PC-9 (cell line): ENCODE measurements at regions not wholly inside any gene's neighbourhood (a gene's known extent, or its start where the extent isn't known, plus 50 kb on each side); places are given as distances from the start of the nearest gene placed in this dataset.

Experiments used
- BruUV-seq: library from RNA; stranded (reverse); fragments of 400-500 nt; replicated peaks from 2 replicates; lab custom pipeline; 2021; lab: Mats Ljungman, UMichigan
- CTCF ChIA-PET: fragments of 300-600 bp; sonication (Branson Sonifier 250); formaldehyde crosslinking; loops from one replicate; lab custom pipeline; 2022; ENCODE audit warnings: antibody characterized with exemption; lab: Charles Lee
- POLR2A ChIA-PET: fragments of 300-600 bp; sonication (Branson Sonifier 250); formaldehyde crosslinking; loops from one replicate; lab custom pipeline; 2022; ENCODE audit warnings: antibody characterized with exemption; ENCODE audit not compliant: unreplicated experiment; lab: Charles Lee
- DNase-seq, 2 experiments: peaks; one replicate each; pipeline versions ENCODE4 v3.0.0 to v3.0.0-alpha.2; 2015 to 2022; ENCODE audit warnings: mixed read lengths in 1 of 2
- H2AFZ ChIP-seq: fragments of 200-600 bp; sonication (generic); 2 replicates; pipeline ENCODE4 v1.8.1; 2017; ENCODE audit warnings: antibody characterized with exemption
- H3F3A ChIP-seq: fragments of 200-600 bp; sonication (generic); 2 replicates; pipeline ENCODE4 v1.8.1; 2017; ENCODE audit warnings: antibody characterized with exemption, mild to moderate bottlenecking, low read depth; ENCODE audit not compliant: insufficient read depth
- H3K27ac ChIP-seq: fragments of 200-600 bp; sonication (generic); 2 replicates; pipeline ENCODE4 v1.6.1; 2016; ENCODE audit warnings: mixed run types
- H3K27me3 ChIP-seq: fragments of 200-600 bp; sonication (generic); 2 replicates; pipeline ENCODE4 v1.6.1; 2016; ENCODE audit warnings: low read depth, mixed run types; ENCODE audit not compliant: insufficient read depth
- H3K36me3 ChIP-seq: fragments of 200-600 bp; sonication (generic); 2 replicates; pipeline ENCODE4 v1.6.1; 2016; ENCODE audit warnings: low read depth, mixed run types
- H3K4me1 ChIP-seq: fragments of 200-600 bp; sonication (generic); replicated peaks from 2 replicates; pipeline ENCODE4 v1.6.1; 2016; ENCODE audit warnings: mixed run types; ENCODE audit not compliant: insufficient read depth
- H3K4me2 ChIP-seq: fragments of 200-600 bp; sonication (generic); 2 replicates; pipeline ENCODE4 v1.6.1; 2017; ENCODE audit warnings: mixed run types
- H3K4me3 ChIP-seq: fragments of 200-600 bp; sonication (generic); 2 replicates; pipeline ENCODE4 v1.6.1; 2016; ENCODE audit warnings: mixed run types
- H3K79me2 ChIP-seq: fragments of 200-600 bp; sonication (generic); 2 replicates; pipeline ENCODE4 v1.6.1; 2017; ENCODE audit warnings: low read depth, mixed run types
- H3K9me2 ChIP-seq: fragments of 200-600 bp; sonication (generic); 2 replicates; pipeline ENCODE4 v1.8.1; 2017; ENCODE audit warnings: mild to moderate bottlenecking; ENCODE audit not compliant: insufficient read depth
- H3K9me3 ChIP-seq: fragments of 200-600 bp; sonication (generic); 2 replicates; pipeline ENCODE4 v1.8.1; 2016; ENCODE audit warnings: low read depth; ENCODE audit not compliant: insufficient read depth
- H4K20me1 ChIP-seq: fragments of 200-600 bp; sonication (generic); 2 replicates; pipeline ENCODE4 v1.8.1; 2017; ENCODE audit not compliant: insufficient read depth
- CTCF ChIP-seq: fragments of 200-600 bp; sonication (generic); conservative IDR thresholded peaks from 2 replicates; pipeline ENCODE4 v1.6.1; 2017; ENCODE audit warnings: mixed run types, antibody characterized with exemption, mild to moderate bottlenecking, moderate library complexity
- EZH2 ChIP-seq: fragments of 200-600 bp; sonication (generic); IDR thresholded peaks from 2 replicates; pipeline ENCODE4 v1.8.0; 2017; ENCODE audit warnings: antibody characterized with exemption, low read depth
- intact Hi-C: fragments of 100-400 bp; cut with micrococcal nuclease; formaldehyde crosslinking; loops from one replicate; pipeline ENCODE4 v1.10.0; 2022; ENCODE audit not compliant: unreplicated experiment

GRCh38 chr13:44017756-44018309 is 138.1 kb downstream of the LACC1 start:
- peaks cover 9% of the 10 kb centered on the region for H3F3A ChIP-seq
- H3K4me2 ChIP-seq, result no peak overlapping the region
- no peaks in the 10 kb centered on the region for H3K9me3 ChIP-seq
- DNase-seq, result no peak
- H3K27ac ChIP-seq, result no peak overlapping the region
- H3K79me2 ChIP-seq, result no peaks in the 10 kb centered on the region
- TF ChIP-seq EZH2, result no peak
- no peak for TF ChIP-seq CTCF
- H3K9me2 ChIP-seq, result no peaks in the 10 kb centered on the region
- H4K20me1 ChIP-seq, result no peaks in the 10 kb centered on the region
- no peaks in the 10 kb centered on the region for H3K27me3 ChIP-seq
- H3K4me1 ChIP-seq, result peaks cover 18% of the 10 kb centered on the region
- H2AFZ ChIP-seq, result no peak overlapping the region
- H3K36me3 ChIP-seq, result no peaks in the 10 kb centered on the region
- ChIA-PET CTCF (no interaction called here), POLR2A (no interaction called here)
- no peak overlapping the region for H3K4me3 ChIP-seq
- intact Hi-C loops, result no loop called here
- BruUV-seq, result no TSS peak

GRCh38 chr13:44019651-44020050 is 139.9 kb downstream of the LACC1 start:
- Histone ChIP-seq H2AFZ (no peak overlapping the region), H3K4me3 (no peak overlapping the region), H3K27me3 (no peaks in the 10 kb centered on the region), H3K4me1 (peaks cover 25% of the 10 kb centered on the region), H3K36me3 (no peaks in the 10 kb centered on the region), H4K20me1 (no peaks in the 10 kb centered on the region), H3K9me3 (no peaks in the 10 kb centered on the region), H3K79me2 (no peaks in the 10 kb centered on the region), H3F3A (peaks cover 9% of the 10 kb centered on the region), H3K27ac (no peak overlapping the region), H3K9me2 (no peaks in the 10 kb centered on the region), H3K4me2 (no peak overlapping the region)
- no TSS peak for BruUV-seq
- intact Hi-C loops, result no loop called here
- no peak for DNase-seq
- TF ChIP-seq CTCF, result no peak
- no peak for TF ChIP-seq EZH2
- CTCF ChIA-PET, result no interaction called here
- POLR2A ChIA-PET, result no interaction called here

GRCh38 chr13:44021422-44021821 is 141.7 kb downstream of the LACC1 start:
- ChIA-PET CTCF (no interaction called here), POLR2A (interaction anchor here (0.6 to 0.7 kb wide), 2 partner anchors 125 to 415 kb away, joined by 3 to 9 read pairs; no protein-coding TSS in a partner anchor)
- no peak for TF ChIP-seq CTCF
- no peak for TF ChIP-seq EZH2
- Histone ChIP-seq H3F3A (peaks cover 9% of the 10 kb centered on the region), H3K4me3 (no peak overlapping the region), H3K9me2 (no peaks in the 10 kb centered on the region), H3K36me3 (no peaks in the 10 kb centered on the region), H4K20me1 (no peaks in the 10 kb centered on the region), H2AFZ (0 out of 2 replicates have a peak overlapping the region, but pooled peaks have one; percentile 13), H3K4me1 (peaks cover 25% of the 10 kb centered on the region), H3K27me3 (no peaks in the 10 kb centered on the region), H3K9me3 (no peaks in the 10 kb centered on the region), H3K4me2 (peak overlapping the region; percentile 68), H3K79me2 (no peaks in the 10 kb centered on the region), H3K27ac (peak overlapping the region; percentile 88)
- BruUV-seq, result no TSS peak
- intact Hi-C loops, result no loop called here
- peak in 1 of 2 experiments; percentile 6 for DNase-seq
